LoVo (cell line): ENCODE measurements at regions not wholly inside any gene's neighbourhood (a gene's known extent, or its start where the extent isn't known, plus 50 kb on each side); places are given as distances from the start of the nearest gene placed in this dataset.
"Not testable (repeated sequence)": the region's sequence is repeated elsewhere in the genome, so short reads cannot be mapped to it uniquely, and the experiment has no call there.

Experiments used
- DNase-seq: peaks from one replicate; pipeline ENCODE4 v3.0.0-alpha.2; 2016; ENCODE audit warnings: low spot score

DNA sequence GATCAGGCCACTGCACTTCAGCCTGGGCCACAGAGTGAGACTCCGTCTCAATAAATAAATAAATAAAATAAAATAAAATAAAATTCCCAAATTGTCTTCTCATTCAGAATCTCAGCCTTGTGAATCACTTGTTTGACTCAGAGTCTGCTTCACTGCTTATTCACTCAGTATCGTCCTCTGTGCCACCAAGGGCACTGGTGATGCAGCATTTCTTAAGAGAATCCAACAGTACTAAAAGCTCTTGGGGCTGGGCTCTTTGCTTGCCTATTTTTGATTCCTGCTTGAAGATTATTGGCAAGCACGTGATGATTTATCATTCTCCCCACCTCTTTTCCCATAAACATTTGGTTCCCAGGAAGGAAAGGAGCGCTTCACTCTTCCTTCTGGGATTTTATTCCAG, 54.8 kb upstream of the HMGB1 start:
- no peak for DNase-seq

DNA sequence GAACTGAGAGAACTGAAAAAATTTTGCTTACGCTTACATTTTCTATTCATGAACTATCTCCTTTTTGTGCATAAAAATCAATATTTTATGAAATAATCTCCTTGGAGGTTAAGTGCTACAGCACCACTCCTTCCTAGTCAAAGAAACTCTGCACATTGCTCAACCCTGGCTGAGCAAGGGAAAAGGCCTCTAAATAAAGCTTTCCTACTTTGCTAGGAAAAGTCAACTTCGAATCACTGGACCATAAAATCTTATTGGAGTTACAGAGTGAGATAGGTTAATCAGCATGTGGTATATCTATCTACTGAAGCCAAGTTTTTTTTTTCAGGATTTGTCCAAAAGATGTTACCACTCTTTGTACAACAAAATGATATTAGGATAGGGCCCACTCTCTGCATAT, 57.5 kb upstream of the HMGB1 start:
- DNase-seq = no peak

DNA sequence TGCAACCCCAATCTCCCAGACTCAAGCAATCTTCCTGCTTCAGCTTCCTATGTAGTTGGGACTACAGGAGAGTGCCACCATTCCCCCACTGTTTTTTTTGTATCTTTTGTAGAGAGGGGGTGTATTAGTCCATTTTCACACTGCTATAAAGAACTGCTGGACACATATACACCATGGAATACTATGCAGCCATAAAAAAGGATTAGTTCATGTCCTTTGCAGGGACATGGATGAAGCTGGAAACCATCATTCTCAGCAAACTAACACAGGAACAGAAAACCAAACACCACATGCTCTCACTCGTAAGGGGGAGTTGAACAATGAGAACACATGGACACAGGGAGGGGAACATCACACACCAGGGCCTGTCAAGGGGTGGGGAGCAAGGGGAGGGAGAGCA, 58.1 kb upstream of the HMGB1 start:
- DNase-seq = not testable (repeated sequence)

DNA sequence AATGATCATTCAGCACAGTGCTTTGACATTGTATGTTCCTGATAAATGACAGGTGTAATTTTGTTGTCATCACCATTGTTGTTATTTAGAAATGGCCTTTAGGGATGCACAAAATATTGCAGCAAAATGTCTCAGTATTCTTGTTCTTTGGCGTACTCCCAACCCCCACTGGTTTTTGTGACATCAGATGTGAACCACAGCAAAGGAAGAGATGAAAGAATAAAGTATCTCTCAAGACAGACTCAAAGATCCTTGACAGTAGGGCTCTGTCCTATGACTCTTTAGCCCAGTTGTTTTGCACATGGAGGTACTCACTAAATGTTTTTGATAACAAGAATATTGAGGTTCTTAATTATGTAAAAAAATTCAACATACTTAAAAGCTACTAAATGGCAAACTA, 59.5 kb upstream of the HMGB1 start:
- not testable (repeated sequence) for DNase-seq

GRCh38 chr13:30526612-30527495, 61.1 kb upstream of the HMGB1 start:
- DNase-seq = no peak

GRCh38 chr13:30529085-30529834, 63.5 kb upstream of the HMGB1 start:
- no peak for DNase-seq

DNA sequence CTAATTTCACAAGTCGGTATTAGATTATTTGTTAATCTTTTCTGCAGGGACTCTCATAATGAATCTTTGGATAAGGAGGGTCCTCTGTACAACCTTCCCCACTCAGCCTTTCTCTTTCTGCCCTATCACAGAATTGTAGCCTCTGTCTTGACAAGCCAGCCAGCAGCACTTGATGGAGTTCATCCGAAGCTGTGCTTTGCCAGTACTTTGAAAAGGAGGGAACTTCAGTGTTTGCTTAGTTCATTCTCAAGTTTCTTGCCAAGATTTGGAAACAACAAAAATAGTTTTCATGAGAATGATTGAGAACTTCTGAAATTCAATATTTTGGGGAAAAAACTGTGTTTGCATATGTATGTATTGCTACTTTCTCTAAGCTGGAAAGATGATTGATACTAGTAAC, 69.3 kb upstream of the HMGB1 start:
- DNase-seq = no peak

GRCh38 chr13:30545320-30545719, 72.4 kb upstream of the USPL1 start:
- DNase-seq = no peak

GRCh38 chr13:30548046-30548445, 69.7 kb upstream of the USPL1 start:
- not testable (repeated sequence) for DNase-seq

DNA sequence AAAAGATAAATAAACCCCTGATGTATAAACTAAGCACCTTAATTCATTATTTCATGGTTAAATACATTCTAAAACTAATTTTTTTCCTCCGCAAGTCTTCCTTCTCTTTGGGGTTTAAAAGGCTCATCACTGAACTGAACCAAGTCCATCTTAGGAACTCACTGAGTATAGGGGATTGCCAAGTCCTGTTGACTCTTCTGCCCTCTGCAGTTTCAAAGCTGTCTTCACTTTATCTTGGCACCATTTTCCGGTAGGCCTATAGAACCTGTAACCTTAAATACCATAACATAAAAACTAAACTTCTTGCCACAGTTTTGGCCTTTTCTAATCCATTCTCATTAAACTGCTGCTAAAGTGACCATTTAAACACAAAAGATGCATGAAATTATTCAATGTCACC, 66.5 kb upstream of the USPL1 start:
- DNase-seq = peak; percentile 31

DNA sequence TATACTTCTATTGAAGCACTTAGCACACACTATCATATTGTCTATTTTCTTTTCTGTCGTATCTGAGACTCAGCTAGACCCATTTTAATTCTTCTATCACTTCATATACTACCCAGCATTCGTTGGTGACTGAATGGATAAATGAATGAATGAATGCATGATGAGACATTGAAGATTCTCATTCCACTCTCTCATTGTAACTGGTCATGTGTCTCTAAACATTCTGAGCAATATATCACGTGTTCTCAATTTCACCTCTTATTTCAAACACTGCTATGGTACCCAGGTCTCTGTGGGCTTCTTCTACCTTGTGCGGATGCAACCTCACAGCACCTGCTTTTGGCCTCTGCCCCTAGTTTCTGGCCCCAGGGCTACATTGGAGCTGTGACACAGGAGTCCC, 65.2 kb upstream of the USPL1 start:
- DNase-seq = no peak

GRCh38 chr13:30559274-30559673, 58.4 kb upstream of the USPL1 start:
- no peak for DNase-seq

- no peak for DNase-seq
Measured at GRCh38 chr13:30560212-30560611, 57.5 kb upstream of the USPL1 start.

- no peak for DNase-seq
Measured at GRCh38 chr13:30561511-30561910, 56.2 kb upstream of the USPL1 start.

GRCh38 chr13:30564489-30564888, 53.2 kb upstream of the USPL1 start:
- no peak for DNase-seq

DNA sequence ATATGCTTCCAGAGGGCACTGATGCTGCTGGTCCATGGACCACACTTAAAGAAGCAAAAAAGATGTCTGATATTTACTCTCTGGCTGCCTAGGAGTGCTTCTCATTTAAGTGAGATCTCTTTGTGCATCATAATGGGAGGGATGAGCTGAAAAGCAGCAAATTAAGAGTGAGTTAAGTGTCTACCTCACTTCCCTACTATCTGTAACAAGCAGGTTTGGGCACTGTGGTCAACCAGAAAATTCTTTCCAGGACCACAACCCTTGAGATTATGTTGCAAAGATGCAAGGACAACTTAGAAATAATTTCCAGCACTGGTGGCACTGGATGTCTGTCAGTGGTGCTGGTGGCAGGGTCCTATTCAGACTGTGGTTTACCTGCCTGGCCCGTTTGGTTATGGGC, 52.1 kb upstream of the USPL1 start:
- no peak for DNase-seq

GRCh38 chr13:30567072-30567471, 50.6 kb upstream of the USPL1 start:
- DNase-seq = no peak
